H1 (cell line): ENCODE measurements at regions not wholly inside any gene's neighbourhood (a gene's known extent, or its start where the extent isn't known, plus 50 kb on each side); places are given as distances from the start of the nearest gene placed in this dataset.

ENCODE experiments used
- ATF3 ChIP-seq: IDR thresholded peaks from 2 replicates; pipeline ENCODE4 v1.6.1; 2011; ENCODE audit warnings: low read depth, mild to moderate bottlenecking, low read length; ENCODE audit not compliant: insufficient read depth
- CBX5 ChIP-seq: fragments of 300-800, 300-1000 bp; sonication (generic); IDR thresholded peaks from 2 replicates; pipeline ENCODE4 v1.7.1; 2016; ENCODE audit warnings: antibody characterized with exemption, low read length, low read depth
- CBX8 ChIP-seq: fragments of 300-800, 300-1000 bp; sonication (generic); IDR thresholded peaks from 2 replicates; pipeline ENCODE4 v1.7.1; 2016; ENCODE audit warnings: low read depth, low read length, borderline replicate concordance
- CHD7 ChIP-seq: fragments of 300-600 bp; sonication (generic); IDR thresholded peaks from 2 replicates; pipeline ENCODE4 v1.7.1; 2012; ENCODE audit warnings: low read length, moderate library complexity, mild to moderate bottlenecking, inconsistent platforms; ENCODE audit not compliant: insufficient replicate concordance
- CREB1 ChIP-seq: IDR thresholded peaks from 2 replicates; pipeline ENCODE4 v1.6.1; 2012; ENCODE audit warnings: inconsistent platforms
- CTCF ChIP-seq, 3 experiments: IDR thresholded peaks; 1 replicate in 2 of 3; 2 replicates in 1 of 3; pipeline versions ENCODE4 v1.5.1 to v1.6.1; 2011; ENCODE audit warnings: low read length in 3 of 3, mild to moderate bottlenecking in 3 of 3, inconsistent platforms in 2 of 3, low read depth in 1 of 3, moderate library complexity in 1 of 3; ENCODE audit not compliant: insufficient read depth in 1 of 3; ENCODE audit errors: control extremely low read depth in 1 of 3
- EZH2 ChIP-seq: fragments of 200-600 bp; sonication (generic); IDR thresholded peaks from 2 replicates; pipeline ENCODE4 v1.7.1; 2012; ENCODE audit warnings: low read depth, mild to moderate bottlenecking, moderate library complexity, low read length, inconsistent platforms; ENCODE audit not compliant: severe bottlenecking
- GTF2F1 ChIP-seq: IDR thresholded peaks from 2 replicates; pipeline ENCODE4 v1.6.1; 2012; ENCODE audit warnings: low read depth, low read length, improper control_type of control experiment, borderline replicate concordance
- JUND ChIP-seq: IDR thresholded peaks from 2 replicates; pipeline ENCODE4 v1.6.1; 2011; ENCODE audit warnings: mild to moderate bottlenecking, improper control_type of control experiment, low read length
- MAFK ChIP-seq: IDR thresholded peaks from 2 replicates; pipeline ENCODE4 v1.6.1; 2012; ENCODE audit warnings: low read depth, mild to moderate bottlenecking, improper control_type of control experiment, low read length
- POLR2A ChIP-seq, 2 experiments: IDR thresholded peaks; 1 replicate in 1 of 2; 2 replicates in 1 of 2; pipeline ENCODE4 v1.6.1; 2011; ENCODE audit warnings: low read depth in 2 of 2, low read length in 2 of 2, mild to moderate bottlenecking in 2 of 2; ENCODE audit errors: control extremely low read depth in 1 of 2
- POLR2AphosphoS5 ChIP-seq: IDR thresholded peaks from 2 replicates; pipeline ENCODE4 v1.6.1; 2011; ENCODE audit warnings: low read depth, low read length
- SAP30 ChIP-seq: fragments of 300-600 bp; sonication (generic); IDR thresholded peaks from 2 replicates; pipeline ENCODE4 v1.7.1; 2012; ENCODE audit warnings: low read length, moderate library complexity, mild to moderate bottlenecking, inconsistent platforms; ENCODE audit not compliant: insufficient read depth, insufficient replicate concordance
- ZNF274 ChIP-seq: IDR thresholded peaks from 2 replicates; pipeline ENCODE4 v1.7.0; 2012; ENCODE audit warnings: low read length, borderline replicate concordance; ENCODE audit errors: extremely low read depth

- no peak for TF ChIP-seq CHD7
- TF ChIP-seq ATF3 = no peak
- TF ChIP-seq SAP30 = no peak
- no peak for TF ChIP-seq CTCF (IDR thresholded peaks at IDR 0.05; ENCODE audit: control extremely low read depth in 1 of 3, insufficient read depth in 1 of 3, low read depth in 1 of 3, low read length in 3 of 3)
- no peak for TF ChIP-seq POLR2A (IDR thresholded peaks at IDR 0.05; ENCODE audit: control extremely low read depth in 1 of 2, low read depth in 2 of 2, low read length in 2 of 2)
- TF ChIP-seq ZNF274 = no peak
- TF ChIP-seq GTF2F1 = no peak
- no peak for TF ChIP-seq POLR2AphosphoS5
- no peak for TF ChIP-seq MAFK
- TF ChIP-seq CBX5 = no peak
- TF ChIP-seq CBX8 = no peak
- no peak for TF ChIP-seq EZH2
- no peak for TF ChIP-seq JUND
- TF ChIP-seq CREB1 = no peak
These were observed 1260.8 kb upstream of the GJE1 start for GRCh38 chr6:140871911-140872310.
